ENCODE measurements at regions not wholly inside any gene's neighbourhood (a gene's known extent, or its start where the extent isn't known, plus 50 kb on each side); places are given as distances from the start of the nearest gene placed in this dataset.
A peak's percentile ranks its signal among the peaks of the same experiment; 100 is the strongest.

GRCh38 chr6:15148356-15148946 is 97.4 kb upstream of the JARID2 start (continued):
- TF ChIP-seq ZNF394 (tag by site-specific recombination; IDR thresholded peaks at IDR 0.05; ENCODE audit: borderline replicate concordance) (peak; percentile 35; the same call in 1 of the 2 replicates), ZNF548 (tag by site-specific recombination; IDR thresholded peaks at IDR 0.05) (no peak), ZNF174 (tag by site-specific recombination; IDR thresholded peaks at IDR 0.05) (no peak), GLI2 (tag by site-specific recombination; IDR thresholded peaks at IDR 0.05; ENCODE audit: borderline replicate concordance, low read depth) (no peak), ZNF148 (tag by site-specific recombination; IDR thresholded peaks at IDR 0.05; ENCODE audit: borderline replicate concordance) (no peak), ZNF600 (tag by site-specific recombination; IDR thresholded peaks at IDR 0.05) (peak; percentile 94), ZNF19 (tag by site-specific recombination; IDR thresholded peaks at IDR 0.05; ENCODE audit: low read depth) (no peak), ZNF692 (tag by site-specific recombination; IDR thresholded peaks at IDR 0.05) (peak; percentile 85), TCF7L2 (IDR thresholded peaks at IDR 0.05; ENCODE audit: borderline replicate concordance, low read depth, low read length) (no peak), ZNF280C (tag by site-specific recombination; IDR thresholded peaks at IDR 0.05) (no peak), ZNF555 (tag by site-specific recombination; conservative IDR thresholded peaks at IDR 0.05) (no peak), ZBTB20 (tag by site-specific recombination; IDR thresholded peaks at IDR 0.05) (peak; percentile 44; the same call in 1 of the 2 replicates), ZSCAN16 (tag by site-specific recombination; IDR thresholded peaks at IDR 0.05) (peak; percentile 99), ZNF677 (tag by site-specific recombination; IDR thresholded peaks at IDR 0.05) (no peak), WT1 (tag by site-specific recombination; IDR thresholded peaks at IDR 0.05) (peak; percentile 61; the same call in 1 of the 2 replicates), ZNF16 (tag by site-specific recombination; IDR thresholded peaks at IDR 0.05; ENCODE audit: low read depth) (no peak), ZBTB49 (tag by site-specific recombination; IDR thresholded peaks at IDR 0.05; ENCODE audit: low read depth) (no peak), ZNF341 (tag by site-specific recombination; IDR thresholded peaks at IDR 0.05; ENCODE audit: low read depth) (peak; percentile 63), ZNF175 (tag by site-specific recombination; IDR thresholded peaks at IDR 0.05) (no peak), ZSCAN30 (tag by site-specific recombination; IDR thresholded peaks at IDR 0.05) (peak; percentile 42; the same call in 1 of the 2 replicates), ZNF645 (tag by site-specific recombination; IDR thresholded peaks at IDR 0.05) (no peak), ZBTB44 (tag by site-specific recombination; IDR thresholded peaks at IDR 0.05) (no peak), ZNF626 (tag by site-specific recombination; IDR thresholded peaks at IDR 0.05) (no peak), ZNF513 (tag by site-specific recombination; IDR thresholded peaks at IDR 0.05) (no peak), ZSCAN5A (tag by site-specific recombination; IDR thresholded peaks at IDR 0.05) (no peak)
